ENCODE measurements at regions not wholly inside any gene's neighbourhood (a gene's known extent, or its start where the extent isn't known, plus 50 kb on each side); places are given as distances from the start of the nearest gene placed in this dataset.
"Not testable (repeated sequence)": the region's sequence is repeated elsewhere in the genome, so short reads cannot be mapped to it uniquely, and the experiment has no call there.

- H3K9me3 ChIP-seq: no peaks in the 10 kb centered on the region
- 88 to 94% methylated on average over 3 of the region's 3 CpGs for WGBS, 2 donors
- H3K36me3 ChIP-seq (ENCODE audit: low read depth, missing control alignments): no peaks in the 10 kb centered on the region
- H3K27me3 ChIP-seq: no peaks in the 10 kb centered on the region
- intact Hi-C loops (cut with DNase I; ENCODE audit: low total_unique reads): no loop called here
- DNase-seq: no peak
- no peak overlapping the region for H3K27ac ChIP-seq
- no peak overlapping the region for H3K4me3 ChIP-seq
- H3K4me1 ChIP-seq: no peaks in the 10 kb centered on the region
- TF ChIP-seq CTCF (IDR thresholded peaks at IDR 0.05): no peak
- no peak for TF ChIP-seq POLR2A (IDR thresholded peaks at IDR 0.05)
Observed at GRCh38 chr4:101696276-101697010, 94.1 kb upstream of the BANK1 start.

- Histone ChIP-seq H3K4me1 (no peaks in the 10 kb centered on the region), H3K27me3 (no peaks in the 10 kb centered on the region), H3K4me3 (no peak overlapping the region), H3K36me3 (ENCODE audit: low read depth, missing control alignments) (no peaks in the 10 kb centered on the region), H3K9me3 (no peaks in the 10 kb centered on the region), H3K27ac (no peak overlapping the region)
- no peak for TF ChIP-seq POLR2A (IDR thresholded peaks at IDR 0.05)
- no peak for TF ChIP-seq CTCF (IDR thresholded peaks at IDR 0.05)
- no peak for DNase-seq
- intact Hi-C loops (cut with DNase I; ENCODE audit: low total_unique reads): no loop called here
Observed at GRCh38 chr4:101695176-101695575, 95.4 kb upstream of the BANK1 start.

GRCh38 chr4:101694403-101694802 is 96.1 kb upstream of the BANK1 start:
- H3K27me3 ChIP-seq; H3K27ac ChIP-seq; DNase-seq; intact Hi-C loops (cut with DNase I; ENCODE audit: low total_unique reads); H3K4me1 ChIP-seq; H3K4me3 ChIP-seq; H3K9me3 ChIP-seq; H3K36me3 ChIP-seq (ENCODE audit: low read depth, missing control alignments): not testable (repeated sequence)
- WGBS, 2 donors: 89% methylated on average over 5 of the region's 5 CpGs

DNA sequence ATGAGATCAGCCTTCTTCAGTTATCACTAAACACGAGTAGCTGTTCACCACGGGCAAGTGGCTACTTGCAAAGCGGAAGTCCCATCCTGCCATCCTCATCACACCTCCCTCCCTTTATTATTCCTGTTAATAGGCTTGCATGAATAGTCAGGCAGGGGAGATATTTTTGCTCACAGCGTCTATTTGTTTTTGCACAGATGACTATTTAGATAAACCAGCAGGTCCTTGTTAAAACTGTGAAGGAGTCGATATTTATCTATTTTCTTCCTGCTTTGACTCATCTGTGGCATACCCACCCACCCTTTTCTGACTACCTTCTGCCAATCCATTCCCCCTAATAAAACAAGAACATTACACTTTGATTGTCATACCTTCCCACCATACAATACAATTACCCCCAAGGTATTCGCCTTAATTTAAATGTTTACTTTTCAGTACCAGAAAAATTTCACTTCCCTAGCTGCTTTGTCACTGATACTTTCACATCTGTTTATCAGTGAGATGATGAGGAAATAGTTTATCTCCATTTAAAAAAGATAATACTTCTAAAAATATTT is 96.6 kb upstream of the BANK1 start:
- no peak overlapping the region for H3K4me3 ChIP-seq
- no peaks in the 10 kb centered on the region for H3K36me3 ChIP-seq (ENCODE audit: low read depth, missing control alignments)
- no peaks in the 10 kb centered on the region for H3K9me3 ChIP-seq
- 54 to 60% methylated on average over 6 of the region's 6 CpGs for WGBS, 2 donors
- TF ChIP-seq POLR2A (IDR thresholded peaks at IDR 0.05) (no peak), CTCF (IDR thresholded peaks at IDR 0.05) (no peak)
- H3K4me1 ChIP-seq: no peaks in the 10 kb centered on the region
- intact Hi-C loops (cut with DNase I; ENCODE audit: low total_unique reads): no loop called here
- no peak overlapping the region for H3K27ac ChIP-seq
- no peaks in the 10 kb centered on the region for H3K27me3 ChIP-seq
- DNase-seq: no peak

DNA sequence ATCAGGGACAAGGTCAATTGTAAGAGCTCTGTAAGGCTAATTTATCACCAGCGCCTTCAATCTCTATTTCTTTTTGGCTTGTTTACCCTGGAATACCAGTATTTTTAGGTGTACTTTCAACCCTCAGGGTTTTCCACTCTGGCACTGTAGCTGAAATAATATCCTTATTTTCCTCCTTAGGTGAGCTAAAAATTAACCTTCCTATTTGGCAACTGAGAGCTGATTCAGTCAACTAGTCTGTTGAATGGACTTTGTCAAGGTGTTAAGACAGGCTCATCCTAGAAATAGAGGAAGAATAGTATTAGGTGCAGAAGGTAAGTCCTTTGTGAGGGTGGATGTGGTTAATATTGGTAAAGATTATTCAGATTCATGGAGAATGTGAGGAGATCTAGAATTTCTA is 101.3 kb upstream of the BANK1 start:
- Histone ChIP-seq H3K4me3 (no peak overlapping the region), H3K4me1 (no peaks in the 10 kb centered on the region), H3K27ac (no peak overlapping the region), H3K27me3 (no peaks in the 10 kb centered on the region), H3K9me3 (no peaks in the 10 kb centered on the region), H3K36me3 (ENCODE audit: low read depth, missing control alignments) (no peaks in the 10 kb centered on the region)
- no peak for DNase-seq
- 76 to 90% methylated on average over 1 of the region's 1 CpG for WGBS, 2 donors
- intact Hi-C loops (cut with DNase I; ENCODE audit: low total_unique reads): no loop called here
- TF ChIP-seq POLR2A (IDR thresholded peaks at IDR 0.05) (no peak), CTCF (IDR thresholded peaks at IDR 0.05) (no peak)

Data from testis (tissue), 2 donors.